Neural crest cell (in vitro differentiated cells): ENCODE measurements at regions not wholly inside any gene's neighbourhood (a gene's known extent, or its start where the extent isn't known, plus 50 kb on each side); places are given as distances from the start of the nearest gene placed in this dataset.

ENCODE experiments used
- DNase-seq: peaks from one replicate; pipeline ENCODE4 v3.0.0; 2021; ENCODE audit warnings: low read depth, mixed read lengths, low spot score
- H3K27ac Mint-ChIP-seq: one replicate; pipeline ENCODE4 v1.8.0; 2021; ENCODE audit warnings: mild to moderate bottlenecking, mixed read lengths; ENCODE audit not compliant: unreplicated experiment
- H3K27me3 Mint-ChIP-seq: 2 replicates; pipeline ENCODE4 v1.8.0; 2021; ENCODE audit warnings: low read depth, mild to moderate bottlenecking, mixed read lengths
- H3K36me3 Mint-ChIP-seq: 2 replicates; pipeline ENCODE4 v1.8.0; 2021; ENCODE audit warnings: low read depth, mild to moderate bottlenecking, mixed read lengths
- H3K4me1 Mint-ChIP-seq: 2 replicates; pipeline ENCODE4 v1.8.0; 2021; ENCODE audit warnings: mixed read lengths
- H3K4me3 Mint-ChIP-seq: one replicate; pipeline ENCODE4 v1.8.0; 2021; ENCODE audit warnings: mild to moderate bottlenecking, mixed read lengths
- H3K9me3 Mint-ChIP-seq: 2 replicates; pipeline ENCODE4 v1.8.0; 2021; ENCODE audit warnings: mixed read lengths
- TF ChIP-seq, protein P1 (sequence below): fragments of 200-600 bp; sonication (generic); conservative IDR thresholded peaks from 2 replicates; pipeline ENCODE4 v1.5.0; 2021; ENCODE audit warnings: antibody characterized with exemption, mild to moderate bottlenecking

DNA sequence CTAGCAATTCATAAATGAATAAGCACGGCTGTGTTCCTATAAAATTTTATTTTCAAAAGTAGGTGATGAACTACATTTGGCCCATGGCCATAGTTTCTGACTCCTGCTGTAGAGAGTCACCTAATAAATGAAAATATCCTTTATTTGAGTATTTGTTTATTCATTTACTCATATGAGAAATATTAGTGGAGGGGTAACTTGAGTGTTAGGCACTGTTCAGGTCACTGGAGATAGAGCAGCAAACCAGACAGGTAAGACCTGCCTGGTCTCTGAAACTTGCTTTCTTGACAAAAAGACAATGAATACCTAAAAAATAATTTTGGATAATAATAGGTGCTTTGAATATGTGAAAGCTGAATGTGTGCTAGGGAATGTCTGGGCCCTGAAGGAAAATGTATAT lies 68.8 kb downstream of the YIPF5 start:
- no peaks in the 10 kb centered on the region for H3K36me3 Mint-ChIP-seq
- no peak overlapping the region for H3K27ac Mint-ChIP-seq
- H3K27me3 Mint-ChIP-seq, result no peaks in the 10 kb centered on the region
- peaks cover 2% of the 10 kb centered on the region for H3K9me3 Mint-ChIP-seq
- no peak for DNase-seq
- TF ChIP-seq, protein P1, sequence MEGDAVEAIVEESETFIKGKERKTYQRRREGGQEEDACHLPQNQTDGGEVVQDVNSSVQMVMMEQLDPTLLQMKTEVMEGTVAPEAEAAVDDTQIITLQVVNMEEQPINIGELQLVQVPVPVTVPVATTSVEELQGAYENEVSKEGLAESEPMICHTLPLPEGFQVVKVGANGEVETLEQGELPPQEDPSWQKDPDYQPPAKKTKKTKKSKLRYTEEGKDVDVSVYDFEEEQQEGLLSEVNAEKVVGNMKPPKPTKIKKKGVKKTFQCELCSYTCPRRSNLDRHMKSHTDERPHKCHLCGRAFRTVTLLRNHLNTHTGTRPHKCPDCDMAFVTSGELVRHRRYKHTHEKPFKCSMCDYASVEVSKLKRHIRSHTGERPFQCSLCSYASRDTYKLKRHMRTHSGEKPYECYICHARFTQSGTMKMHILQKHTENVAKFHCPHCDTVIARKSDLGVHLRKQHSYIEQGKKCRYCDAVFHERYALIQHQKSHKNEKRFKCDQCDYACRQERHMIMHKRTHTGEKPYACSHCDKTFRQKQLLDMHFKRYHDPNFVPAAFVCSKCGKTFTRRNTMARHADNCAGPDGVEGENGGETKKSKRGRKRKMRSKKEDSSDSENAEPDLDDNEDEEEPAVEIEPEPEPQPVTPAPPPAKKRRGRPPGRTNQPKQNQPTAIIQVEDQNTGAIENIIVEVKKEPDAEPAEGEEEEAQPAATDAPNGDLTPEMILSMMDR, result no peak
- no peaks in the 10 kb centered on the region for H3K4me1 Mint-ChIP-seq
- no peak overlapping the region for H3K4me3 Mint-ChIP-seq

DNA sequence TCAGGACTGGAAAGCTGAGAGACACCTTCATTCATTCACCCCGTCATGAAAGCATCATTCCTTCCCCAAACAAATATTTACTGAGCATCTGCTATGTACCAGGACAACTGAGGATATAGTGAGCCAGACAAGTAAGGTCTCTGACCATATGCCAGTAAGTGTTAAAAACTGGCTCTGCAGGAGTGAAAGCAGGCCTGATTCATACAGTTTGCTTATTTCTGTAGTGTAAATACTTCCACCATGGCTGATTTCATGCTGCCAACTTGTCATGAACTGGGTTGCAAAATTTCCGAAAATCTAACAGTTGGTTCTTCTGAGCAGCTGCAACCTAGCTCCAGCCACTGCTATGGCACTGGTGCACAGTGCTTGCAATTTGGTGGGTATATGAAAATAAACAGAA lies 68.1 kb downstream of the YIPF5 start:
- H3K9me3 Mint-ChIP-seq, result peaks cover 2% of the 10 kb centered on the region
- no peaks in the 10 kb centered on the region for H3K27me3 Mint-ChIP-seq
- TF ChIP-seq, protein P1, result no peak
- H3K4me1 Mint-ChIP-seq, result no peaks in the 10 kb centered on the region
- H3K4me3 Mint-ChIP-seq, result no peak overlapping the region
- no peak for DNase-seq
- no peaks in the 10 kb centered on the region for H3K36me3 Mint-ChIP-seq
- no peak overlapping the region for H3K27ac Mint-ChIP-seq

DNA sequence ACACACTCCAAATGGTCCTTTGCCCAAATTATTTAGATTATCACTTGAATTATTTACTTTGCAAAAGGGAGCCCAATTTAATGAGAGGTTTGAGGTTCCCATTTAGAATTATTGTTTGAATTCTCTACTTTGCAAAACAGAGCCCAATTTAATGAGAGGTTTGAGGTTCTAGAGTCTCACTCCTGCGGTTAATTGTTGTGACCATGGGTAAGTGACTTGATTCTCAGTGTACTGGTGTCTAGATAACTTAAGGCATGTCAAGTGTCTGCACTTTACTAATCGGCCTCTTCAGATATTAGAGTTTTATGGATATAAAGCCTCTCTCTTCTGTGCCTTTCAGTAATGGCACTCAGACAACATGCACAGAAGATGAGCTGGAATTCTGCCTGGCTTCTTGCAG lies 67.5 kb downstream of the YIPF5 start:
- Mint-ChIP-seq H3K4me3 (no peak overlapping the region), H3K4me1 (no peaks in the 10 kb centered on the region), H3K27me3 (no peaks in the 10 kb centered on the region), H3K27ac (no peak overlapping the region), H3K9me3 (no peaks in the 10 kb centered on the region), H3K36me3 (no peaks in the 10 kb centered on the region)
- no peak for DNase-seq
- TF ChIP-seq, protein P1, result no peak

DNA sequence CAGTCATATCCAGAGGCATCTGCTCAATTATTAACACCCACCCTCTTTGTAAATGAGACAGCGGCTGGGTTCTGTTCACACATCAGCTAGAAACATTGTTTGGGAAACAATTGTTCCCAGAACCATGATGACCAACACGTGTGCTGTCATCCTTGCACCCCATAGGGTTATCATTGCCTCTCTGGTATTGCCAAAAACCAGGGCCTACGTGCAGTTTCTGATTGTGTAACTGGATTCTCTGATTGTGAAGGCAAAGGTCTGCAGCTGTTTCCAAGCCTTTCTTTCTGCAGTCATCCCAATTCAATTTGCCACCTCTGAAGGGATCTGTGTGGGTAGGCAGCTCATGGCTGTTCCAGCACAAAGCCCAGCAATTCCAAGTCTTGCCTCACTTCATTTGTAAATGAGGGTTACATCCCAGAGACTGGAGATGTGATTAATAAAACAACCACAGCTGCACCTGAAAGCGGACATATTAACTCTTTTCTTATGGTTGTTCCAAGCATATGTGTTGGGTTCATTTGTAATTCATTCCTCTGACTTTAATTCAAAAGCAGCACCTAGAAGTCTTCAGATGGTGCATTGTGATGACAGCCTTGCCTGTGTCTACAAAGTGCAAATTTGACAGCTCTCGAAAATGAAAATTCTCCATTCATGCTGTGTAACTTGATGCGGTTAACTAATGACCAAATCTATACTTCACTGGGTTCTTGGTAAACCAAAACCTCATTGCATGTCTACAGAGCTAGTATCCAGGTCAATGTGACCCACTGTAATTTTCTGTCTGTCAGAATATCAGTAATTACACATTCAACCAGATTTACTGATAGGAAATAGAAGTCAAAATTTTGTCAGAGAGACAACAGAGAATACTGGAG lies 66.6 kb downstream of the YIPF5 start:
- no peaks in the 10 kb centered on the region for H3K27me3 Mint-ChIP-seq
- H3K36me3 Mint-ChIP-seq, result no peaks in the 10 kb centered on the region
- no peak for DNase-seq
- TF ChIP-seq, protein P1, result no peak
- no peak overlapping the region for H3K27ac Mint-ChIP-seq
- no peaks in the 10 kb centered on the region for H3K4me1 Mint-ChIP-seq
- no peak overlapping the region for H3K4me3 Mint-ChIP-seq
- H3K9me3 Mint-ChIP-seq, result no peaks in the 10 kb centered on the region

DNA sequence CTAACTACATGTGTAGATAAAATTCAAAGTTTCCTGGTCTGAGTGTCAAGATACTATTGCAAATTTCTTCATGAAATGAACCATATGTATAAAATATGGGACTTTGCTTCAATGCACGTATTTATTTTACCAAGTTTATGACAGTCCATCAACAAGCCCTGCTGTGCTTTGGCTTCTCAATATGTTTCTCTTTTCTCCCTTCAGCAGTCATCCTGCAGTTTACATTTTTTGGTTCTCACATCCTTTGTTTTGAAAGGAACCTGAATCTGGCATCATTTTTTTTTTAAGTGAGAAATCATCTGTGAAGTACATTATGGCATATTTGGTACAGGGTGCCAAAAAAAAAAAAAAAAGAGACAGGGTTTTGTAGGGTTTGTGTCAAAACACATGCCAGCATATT lies 65.1 kb downstream of the YIPF5 start:
- Mint-ChIP-seq H3K27ac (no peak overlapping the region), H3K27me3 (no peaks in the 10 kb centered on the region), H3K4me3 (no peak overlapping the region), H3K4me1 (no peaks in the 10 kb centered on the region), H3K36me3 (no peaks in the 10 kb centered on the region), H3K9me3 (no peaks in the 10 kb centered on the region)
- DNase-seq, result no peak
- TF ChIP-seq, protein P1, result no peak
